OCI-LY3 (cell line): ENCODE measurements at regions not wholly inside any gene's neighbourhood (a gene's known extent, or its start where the extent isn't known, plus 50 kb on each side); places are given as distances from the start of the nearest gene placed in this dataset.
"Not testable (repeated sequence)": the region's sequence is repeated elsewhere in the genome, so short reads cannot be mapped to it uniquely, and the experiment has no call there.

Experiments
- EZH2phosphoT487 ChIP-seq: fragments of 200-600 bp; shearing (Covaris generic); IDR thresholded peaks from 2 replicates; pipeline ENCODE4 v1.6.1; 2018; ENCODE audit warnings: antibody characterized with exemption, mixed run types, low read depth
- TF ChIP-seq, protein P1 (sequence below): fragments of 200-600, 300-600 bp; sonication (generic); IDR thresholded peaks from 2 replicates; pipeline ENCODE4 v1.5.1; 2014; ENCODE audit warnings: antibody characterized with exemption, low read length, low read depth

DNA sequence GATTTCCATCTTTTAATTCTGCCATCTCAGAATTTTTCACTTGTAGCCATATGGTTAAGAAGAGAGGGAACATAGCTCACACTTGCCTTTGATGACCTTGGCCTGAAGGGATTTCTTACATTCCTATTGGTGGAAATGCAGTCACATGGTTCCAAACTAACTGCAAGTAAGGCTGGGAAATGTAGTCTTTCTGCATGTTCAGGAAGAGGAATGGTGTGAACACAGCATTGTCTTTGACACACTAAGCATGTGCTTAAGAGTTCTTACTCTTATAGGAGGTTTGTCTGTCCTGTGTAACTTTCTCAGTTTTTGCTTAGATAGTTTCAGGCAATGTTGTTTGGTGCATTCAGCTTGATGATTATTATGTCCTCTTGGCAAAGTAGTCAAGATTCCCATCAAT lies 119.8 kb upstream of the HMX1 start:
- TF ChIP-seq, protein P1, sequence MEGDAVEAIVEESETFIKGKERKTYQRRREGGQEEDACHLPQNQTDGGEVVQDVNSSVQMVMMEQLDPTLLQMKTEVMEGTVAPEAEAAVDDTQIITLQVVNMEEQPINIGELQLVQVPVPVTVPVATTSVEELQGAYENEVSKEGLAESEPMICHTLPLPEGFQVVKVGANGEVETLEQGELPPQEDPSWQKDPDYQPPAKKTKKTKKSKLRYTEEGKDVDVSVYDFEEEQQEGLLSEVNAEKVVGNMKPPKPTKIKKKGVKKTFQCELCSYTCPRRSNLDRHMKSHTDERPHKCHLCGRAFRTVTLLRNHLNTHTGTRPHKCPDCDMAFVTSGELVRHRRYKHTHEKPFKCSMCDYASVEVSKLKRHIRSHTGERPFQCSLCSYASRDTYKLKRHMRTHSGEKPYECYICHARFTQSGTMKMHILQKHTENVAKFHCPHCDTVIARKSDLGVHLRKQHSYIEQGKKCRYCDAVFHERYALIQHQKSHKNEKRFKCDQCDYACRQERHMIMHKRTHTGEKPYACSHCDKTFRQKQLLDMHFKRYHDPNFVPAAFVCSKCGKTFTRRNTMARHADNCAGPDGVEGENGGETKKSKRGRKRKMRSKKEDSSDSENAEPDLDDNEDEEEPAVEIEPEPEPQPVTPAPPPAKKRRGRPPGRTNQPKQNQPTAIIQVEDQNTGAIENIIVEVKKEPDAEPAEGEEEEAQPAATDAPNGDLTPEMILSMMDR, result not testable (repeated sequence)
- not testable (repeated sequence) for TF ChIP-seq EZH2phosphoT487
